ENCODE measurements at regions not wholly inside any gene's neighbourhood (a gene's known extent, or its start where the extent isn't known, plus 50 kb on each side); places are given as distances from the start of the nearest gene placed in this dataset.
"Not testable (repeated sequence)": the region's sequence is repeated elsewhere in the genome, so short reads cannot be mapped to it uniquely, and the experiment has no call there.

DNA sequence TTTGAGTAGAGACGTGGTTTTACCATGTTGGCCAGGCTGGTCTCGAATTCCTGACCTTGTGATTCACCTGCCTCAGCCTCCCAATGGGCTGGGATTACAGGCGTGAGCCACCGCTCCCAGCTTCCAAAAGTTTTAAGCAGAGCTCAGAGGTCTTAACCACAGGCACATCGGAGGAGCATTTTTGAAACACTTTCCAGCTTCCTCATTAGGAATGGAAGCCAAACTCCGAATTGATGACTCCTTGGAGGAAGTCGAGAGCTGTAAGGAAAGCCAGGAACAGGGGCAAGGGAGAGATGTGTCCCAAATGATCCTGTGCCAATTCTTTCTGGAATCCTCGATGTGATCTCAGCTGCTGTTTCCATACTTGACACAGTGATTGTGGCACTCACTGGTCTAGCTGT lies 56.2 kb upstream of the CCZ1B start:
- DNase-seq (ENCODE audit: low spot score), result not testable (repeated sequence)

DNA sequence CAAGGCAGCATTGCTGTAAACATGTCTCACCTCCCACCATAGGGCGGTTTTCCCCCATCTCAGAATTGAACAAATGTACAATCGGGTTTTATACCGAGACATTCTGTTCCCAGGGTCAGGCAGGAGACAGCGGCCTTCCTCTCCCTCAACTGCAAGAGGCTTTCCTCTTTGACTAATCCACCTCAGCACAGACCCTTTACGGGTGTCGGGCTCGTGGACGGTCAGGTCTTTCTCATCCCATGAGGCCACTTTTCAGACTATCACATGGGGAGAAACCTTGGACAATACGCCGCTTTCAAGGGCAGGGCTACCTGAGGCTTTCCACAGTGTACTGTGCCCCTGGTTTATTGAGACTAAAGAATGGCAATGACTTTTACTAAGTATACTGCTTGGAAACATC lies 57.7 kb upstream of the CCZ1B start:
- DNase-seq (ENCODE audit: low spot score), result not testable (repeated sequence)

DNA sequence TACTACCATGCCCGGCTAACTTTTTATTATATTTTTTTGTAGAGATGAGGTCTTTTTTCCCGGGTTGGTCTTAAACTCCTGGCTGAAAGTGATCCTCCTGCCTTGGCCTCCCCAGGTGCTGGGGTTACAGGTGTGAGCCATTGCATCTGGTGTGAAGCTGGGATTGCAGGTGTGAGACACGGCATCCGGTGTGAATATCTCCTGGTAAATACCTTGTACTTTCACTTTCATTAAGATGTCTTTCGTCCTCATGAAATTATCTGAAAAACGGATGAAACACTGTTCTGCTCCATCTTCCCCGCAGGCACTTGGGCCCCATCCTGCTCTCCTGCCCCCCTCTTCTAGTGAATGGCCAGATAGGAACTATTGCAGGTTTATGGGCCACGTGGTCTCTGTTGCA lies 60.1 kb upstream of the CCZ1B start:
- no peak for DNase-seq (ENCODE audit: low spot score)

GRCh38 chr7:6888267-6889045 lies 62.4 kb upstream of the CCZ1B start:
- DNase-seq (ENCODE audit: low spot score), result not testable (repeated sequence)

GRCh38 chr7:6889252-6889812 lies 63.3 kb upstream of the CCZ1B start:
- DNase-seq (ENCODE audit: low spot score), result no peak

DNA sequence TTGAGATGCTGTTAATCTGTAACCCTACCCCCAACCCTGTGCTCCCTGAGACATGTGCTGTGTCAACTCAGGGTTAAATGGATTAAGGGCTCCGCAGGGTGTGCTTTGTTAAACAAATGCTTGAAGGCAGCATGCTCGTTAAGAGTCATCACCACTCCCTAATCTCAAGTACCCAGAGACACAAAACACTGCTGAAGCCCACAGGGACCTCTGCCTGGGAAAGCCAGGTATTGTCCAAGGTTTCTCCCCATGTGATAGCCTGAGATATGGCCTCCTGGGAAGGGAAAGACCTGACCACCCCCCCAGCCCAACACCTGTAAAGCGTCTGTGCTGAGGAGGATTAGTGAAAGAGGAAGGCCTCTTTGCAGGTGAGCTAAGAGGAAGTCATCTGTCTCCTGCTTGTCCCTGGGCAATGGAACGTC lies 76.0 kb upstream of the CCZ1B start:
- DNase-seq (ENCODE audit: low spot score), result not testable (repeated sequence)

GRCh38 chr7:6903289-6903688 lies 77.2 kb upstream of the CCZ1B start:
- DNase-seq (ENCODE audit: low spot score), result not testable (repeated sequence)

DNA sequence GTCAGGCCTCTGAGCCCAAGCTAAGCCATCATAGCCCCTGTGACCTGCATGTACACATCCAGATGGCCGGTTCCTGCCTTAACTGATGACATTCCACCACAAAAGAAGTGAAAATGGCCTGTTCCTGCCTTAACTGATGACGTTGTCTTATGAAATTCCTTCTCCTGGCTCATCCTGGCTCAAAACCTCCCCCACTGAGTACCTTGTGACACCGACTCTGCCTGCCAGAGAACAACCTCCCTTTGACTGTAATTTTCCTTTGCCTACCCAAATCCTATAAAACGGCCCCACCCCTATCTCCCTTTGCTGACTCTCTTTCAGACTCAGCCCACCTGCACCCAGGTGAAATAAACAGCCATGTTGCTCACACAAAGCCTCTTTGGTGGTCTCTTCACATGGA lies 77.7 kb upstream of the CCZ1B start:
- DNase-seq (ENCODE audit: low spot score), result not testable (repeated sequence)

DNA sequence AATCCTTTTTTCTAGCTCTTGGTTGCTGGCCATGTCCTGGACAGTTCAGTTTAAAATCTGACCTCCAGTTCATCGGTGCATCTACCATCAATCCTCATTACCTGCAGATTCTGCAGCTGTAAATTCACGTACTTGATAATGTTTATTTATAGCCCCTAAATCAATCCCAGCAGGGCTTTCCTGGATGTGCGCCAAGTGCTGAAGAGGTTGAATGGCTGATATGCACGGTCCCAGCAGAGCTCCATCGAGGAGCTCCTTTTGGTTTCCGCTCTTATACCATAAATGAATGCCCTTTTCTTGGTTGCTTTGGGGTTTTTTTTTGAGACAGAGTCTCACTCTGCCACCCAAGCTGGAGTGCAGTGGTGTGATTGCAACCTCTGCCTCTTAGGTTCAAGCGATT lies 91.2 kb upstream of the CCZ1B start:
- no peak for DNase-seq (ENCODE audit: low spot score)

DNA sequence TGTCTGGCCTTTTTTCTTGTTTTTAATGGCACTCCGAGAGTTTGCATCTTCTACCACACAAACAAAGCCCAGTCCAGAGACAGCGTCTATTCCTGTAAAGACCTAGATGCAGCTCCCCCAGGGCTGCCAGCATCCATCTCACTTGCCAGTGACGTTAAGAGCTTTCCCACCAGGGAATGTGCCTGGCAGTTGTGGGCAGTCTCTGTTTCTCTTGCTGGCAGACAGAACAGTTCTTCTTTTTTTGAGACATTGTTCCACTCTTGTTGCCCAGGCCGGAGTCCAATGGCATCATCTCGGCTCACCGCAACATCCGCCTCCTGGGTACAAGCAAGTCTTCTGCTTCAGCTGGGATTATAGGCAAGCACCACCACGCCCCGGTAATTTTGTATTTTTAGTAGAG lies 93.1 kb upstream of the CCZ1B start:
- DNase-seq (ENCODE audit: low spot score), result not testable (repeated sequence)

DNA sequence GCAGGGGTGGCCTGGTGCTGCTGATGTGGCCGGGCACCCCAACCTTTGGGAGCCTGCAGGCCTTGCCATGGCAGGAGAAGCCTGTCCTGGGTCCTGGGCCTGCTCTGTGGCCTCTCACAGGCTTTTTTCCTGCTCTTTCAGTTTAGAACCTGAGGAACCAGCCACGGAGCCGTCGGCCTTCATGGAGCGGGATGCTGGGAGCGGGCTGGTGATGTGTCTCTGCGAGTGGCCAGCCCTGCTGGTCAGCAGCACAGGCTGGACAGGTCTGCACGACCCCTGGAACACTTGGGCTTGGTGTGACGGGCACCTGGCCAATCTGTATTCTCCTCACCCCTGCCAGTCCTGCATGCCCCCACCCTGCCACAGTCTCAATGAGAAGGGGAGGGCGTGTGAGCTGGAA lies 98.4 kb upstream of the CCZ1B start:
- not testable (repeated sequence) for DNase-seq (ENCODE audit: low spot score)

- DNase-seq (ENCODE audit: low spot score), result not testable (repeated sequence)
These were observed 100.4 kb upstream of the CCZ1B start for GRCh38 chr7:6926193-6927174.

DNA sequence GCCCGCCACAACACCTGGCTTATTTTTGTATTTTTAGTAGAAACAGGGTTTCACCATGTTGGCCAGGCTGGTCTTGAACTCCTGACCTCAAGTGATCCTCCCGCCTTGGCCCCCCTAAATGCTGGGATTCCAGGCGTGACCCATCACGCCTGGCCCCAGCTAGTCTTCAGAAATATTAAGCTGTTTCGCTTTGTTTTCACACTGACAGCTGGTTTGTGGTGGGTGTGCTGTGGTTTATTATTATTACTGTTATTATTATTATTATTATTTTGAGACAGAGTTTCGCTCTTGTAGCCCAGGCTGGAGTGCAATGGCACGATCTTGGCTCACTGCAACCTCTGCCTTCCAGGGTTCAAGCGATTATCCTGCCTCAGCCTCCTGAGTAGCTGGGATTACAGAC lies 101.6 kb upstream of the CCZ1B start:
- DNase-seq (ENCODE audit: low spot score), result not testable (repeated sequence)

GRCh38 chr7:6929588-6929987 lies 103.5 kb upstream of the CCZ1B start:
- not testable (repeated sequence) for DNase-seq (ENCODE audit: low spot score)

DNA sequence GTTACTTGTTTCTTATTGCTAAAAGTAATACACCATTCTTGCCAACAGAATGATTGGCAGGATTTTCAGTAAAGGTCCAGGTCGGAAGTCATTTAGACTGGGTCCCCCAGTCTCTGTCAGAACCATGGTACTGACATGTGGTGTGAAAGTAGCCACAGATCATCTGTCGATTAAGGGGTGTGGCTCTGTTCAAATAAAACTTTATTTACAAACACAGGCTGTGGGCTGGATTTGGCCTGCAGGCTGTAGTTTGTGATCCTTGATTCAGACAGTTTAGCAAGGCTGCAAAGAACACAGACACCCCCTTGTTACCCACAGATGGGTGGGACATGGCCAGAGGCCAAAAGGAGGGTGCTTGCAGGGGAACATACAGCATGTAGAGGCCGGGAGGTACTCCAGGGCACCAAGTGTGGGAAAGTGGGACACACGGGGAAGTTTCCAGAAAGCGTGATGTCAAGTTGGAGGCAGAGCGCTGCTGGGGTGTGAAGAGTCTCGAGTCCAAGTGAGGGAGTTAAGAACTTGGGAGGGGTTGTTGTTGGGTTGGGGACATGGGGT lies 104.1 kb upstream of the CCZ1B start:
- DNase-seq (ENCODE audit: low spot score), result not testable (repeated sequence)

DNA sequence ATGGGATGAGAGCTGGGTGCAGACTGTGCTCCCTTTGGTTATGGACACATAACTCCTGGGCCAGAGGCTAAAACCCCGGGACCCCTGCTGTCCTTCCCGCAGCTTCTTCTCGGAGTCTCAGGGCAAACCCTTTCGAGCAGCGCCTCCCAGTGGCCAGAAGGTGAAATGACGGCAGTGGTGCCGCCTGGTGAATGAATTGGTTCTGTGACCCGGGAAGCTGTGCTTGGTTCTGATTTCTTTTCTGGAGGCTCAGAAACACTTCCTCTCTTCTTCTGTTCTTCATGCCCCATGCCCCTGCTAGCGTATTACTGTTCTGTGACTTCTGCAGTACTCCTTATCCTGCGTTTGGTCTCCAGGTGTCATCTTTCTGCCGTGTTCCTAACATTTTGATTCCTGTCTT lies 104.7 kb upstream of the CCZ1B start:
- not testable (repeated sequence) for DNase-seq (ENCODE audit: low spot score)

DNA sequence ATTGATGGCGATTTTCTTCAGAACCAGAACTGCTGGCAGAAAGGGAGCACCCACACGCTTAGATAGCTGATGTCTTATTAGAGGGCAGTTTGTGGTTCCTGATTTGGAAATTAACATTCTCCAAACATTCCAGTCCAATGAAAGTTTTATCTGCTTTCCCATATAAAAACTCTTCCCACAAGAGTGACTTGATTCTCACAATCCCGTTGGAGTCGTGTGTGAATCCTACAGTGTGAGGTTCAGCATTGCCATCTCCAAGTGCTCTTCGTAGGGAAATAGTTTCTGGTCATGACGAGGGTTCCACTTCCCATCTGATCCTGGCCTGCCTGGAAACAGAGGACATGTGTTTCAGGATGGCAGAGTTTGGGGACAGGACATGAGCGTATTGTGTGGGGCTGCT lies 105.4 kb upstream of the CCZ1B start:
- DNase-seq (ENCODE audit: low spot score), result not testable (repeated sequence)

DNA sequence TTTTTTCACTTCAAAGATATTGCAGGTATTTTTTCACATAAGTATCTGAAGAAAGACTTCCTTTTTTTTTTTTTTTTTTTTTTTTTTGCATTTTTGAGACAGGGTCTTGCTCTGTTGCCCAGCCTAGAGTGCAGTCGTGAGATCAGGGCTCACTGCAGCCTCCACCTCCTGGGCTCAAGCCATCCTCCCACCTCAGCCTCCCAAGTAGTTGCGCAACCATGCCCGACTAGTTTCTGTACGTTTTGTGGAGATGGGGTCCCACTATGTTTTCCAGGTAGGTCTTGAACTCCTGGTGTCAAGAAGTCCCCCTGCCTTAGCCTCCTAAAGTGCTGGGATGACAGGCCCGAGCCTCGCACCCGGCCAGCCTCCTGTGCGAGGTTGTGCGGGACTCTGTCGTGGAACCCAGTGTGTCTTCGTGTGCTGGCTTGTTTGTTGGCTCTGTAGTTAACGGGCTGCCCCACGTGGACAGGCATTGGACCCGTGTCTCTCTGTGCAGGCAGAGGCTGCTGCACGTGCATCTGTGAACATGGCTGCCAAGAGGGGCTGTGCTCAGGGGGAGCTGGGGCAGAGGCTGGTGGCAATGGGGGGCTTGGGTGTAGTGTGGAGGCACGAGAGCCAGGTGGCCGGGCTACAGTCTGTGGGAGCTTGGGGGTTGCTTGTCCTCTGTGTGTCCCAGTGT lies 108.0 kb upstream of the CCZ1B start:
- not testable (repeated sequence) for DNase-seq (ENCODE audit: low spot score)

DNA sequence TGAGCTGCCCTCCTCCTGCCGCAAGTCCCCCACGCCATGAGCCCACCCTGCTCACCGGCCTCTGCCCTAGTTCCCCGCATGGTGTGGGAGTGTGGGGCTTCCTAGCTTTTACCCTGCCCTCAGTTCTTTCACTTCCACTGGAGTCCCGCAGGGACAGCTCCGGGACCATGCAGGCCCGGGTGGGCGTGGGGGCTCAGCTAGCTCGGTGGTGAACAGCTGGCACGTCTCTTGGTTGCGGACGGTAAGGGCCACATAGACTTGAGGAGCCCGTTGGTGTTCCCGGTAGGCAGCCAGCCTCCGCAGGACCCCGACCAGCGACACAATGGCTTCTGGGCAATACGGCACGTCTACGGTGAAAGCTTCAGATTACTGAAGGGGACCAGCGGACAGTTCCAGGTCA lies 108.9 kb upstream of the CCZ1B start:
- no peak for DNase-seq (ENCODE audit: low spot score)

DNA sequence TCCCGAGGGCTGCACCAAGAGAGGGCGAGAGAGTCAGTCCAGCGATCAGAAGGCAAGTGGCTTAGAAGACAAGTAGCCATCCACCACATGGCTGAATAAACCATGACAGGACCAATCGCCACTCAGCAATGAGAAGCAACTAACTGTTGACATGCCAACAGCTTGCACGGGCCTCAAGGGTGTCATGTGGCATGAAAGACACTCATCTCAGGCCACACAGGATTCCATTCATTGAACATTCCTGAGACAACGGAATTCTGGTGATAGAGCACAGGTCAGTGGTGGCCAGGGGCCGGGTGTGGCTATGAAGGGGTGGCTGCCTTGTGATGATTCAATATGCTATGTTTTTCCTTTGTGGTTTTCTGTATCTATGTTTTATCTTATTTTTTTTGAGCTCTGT lies 110.6 kb upstream of the CCZ1B start:
- DNase-seq (ENCODE audit: low spot score), result not testable (repeated sequence)

GRCh38 chr7:6937746-6938145 lies 111.7 kb upstream of the CCZ1B start:
- not testable (repeated sequence) for DNase-seq (ENCODE audit: low spot score)

GRCh38 chr7:6938284-6938683 lies 112.2 kb upstream of the CCZ1B start:
- DNase-seq (ENCODE audit: low spot score), result not testable (repeated sequence)
